ENCODE measurements at regions not wholly inside any gene's neighbourhood (a gene's known extent, or its start where the extent isn't known, plus 50 kb on each side); places are given as distances from the start of the nearest gene placed in this dataset.

GRCh38 chr16:48105976-48106375 lies 49.8 kb downstream of the ABCC12 start:
- peaks cover 2% of the 10 kb centered on the region for H3K27me3 ChIP-seq (ENCODE audit: control insufficient read depth, insufficient read depth, low read length)
- DNase-seq (ENCODE audit: low read depth, low spot score), result no peak
- ChIA-PET CTCF (no interaction called here), POLR2A (no interaction called here)
- H3K9me3 ChIP-seq (ENCODE audit: control insufficient read depth, insufficient read depth, low read length), result no peaks in the 10 kb centered on the region; the same call in 1 of the 2 replicates
- H3K27ac ChIP-seq (ENCODE audit: low read depth, low read length), result no peak overlapping the region
- H3K4me3 ChIP-seq (ENCODE audit: low read depth, low read length), result no peak overlapping the region
- TF ChIP-seq CTCF (IDR thresholded peaks at IDR 0.05; ENCODE audit: low read depth, low read length), result no peak

GRCh38 chr16:48105456-48105855 lies 50.3 kb downstream of the ABCC12 start:
- TF ChIP-seq CTCF (IDR thresholded peaks at IDR 0.05; ENCODE audit: low read depth, low read length), result no peak
- no peak for DNase-seq (ENCODE audit: low read depth, low spot score)
- POLR2A ChIA-PET, result no interaction called here

GRCh38 chr16:48103591-48103990 lies 52.2 kb downstream of the ABCC12 start:
- no peak overlapping the region for H3K27ac ChIP-seq (ENCODE audit: low read depth, low read length)
- peaks cover 2% of the 10 kb centered on the region for H3K27me3 ChIP-seq (ENCODE audit: control insufficient read depth, insufficient read depth, low read length)
- no peaks in the 10 kb centered on the region; the same call in 1 of the 2 replicates for H3K9me3 ChIP-seq (ENCODE audit: control insufficient read depth, insufficient read depth, low read length)
- no peak overlapping the region for H3K4me3 ChIP-seq (ENCODE audit: low read depth, low read length)
- no peak for DNase-seq (ENCODE audit: low read depth, low spot score)
- CTCF ChIA-PET, result interaction anchor here (1.2 kb wide), 1 partner anchor 9 kb away, joined by 4 read pairs; no protein-coding TSS in a partner anchor
- no peak for TF ChIP-seq CTCF (IDR thresholded peaks at IDR 0.05; ENCODE audit: low read depth, low read length)
- POLR2A ChIA-PET, result no interaction called here

More at GRCh38 chr16:48105456-48105855, 50.3 kb downstream of the ABCC12 start:
- H3K9me3 ChIP-seq (ENCODE audit: control insufficient read depth, insufficient read depth, low read length), result no peaks in the 10 kb centered on the region; the same call in 1 of the 2 replicates
- CTCF ChIA-PET, result no interaction called here
- peaks cover 2% of the 10 kb centered on the region for H3K27me3 ChIP-seq (ENCODE audit: control insufficient read depth, insufficient read depth, low read length)
- no peak overlapping the region for H3K4me3 ChIP-seq (ENCODE audit: low read depth, low read length)
- H3K27ac ChIP-seq (ENCODE audit: low read depth, low read length), result no peak overlapping the region

GRCh38 chr16:48102083-48103008 lies 53.4 kb downstream of the ABCC12 start:
- ChIA-PET CTCF (interaction anchor here (1.2 kb wide), 1 partner anchor 10 kb away, joined by 4 read pairs; no protein-coding TSS in a partner anchor), POLR2A (no interaction called here)
- Histone ChIP-seq H3K4me3 (ENCODE audit: low read depth, low read length) (no peak overlapping the region), H3K27ac (ENCODE audit: low read depth, low read length) (no peak overlapping the region), H3K27me3 (ENCODE audit: control insufficient read depth, insufficient read depth, low read length) (peaks cover 2% of the 10 kb centered on the region), H3K9me3 (ENCODE audit: control insufficient read depth, insufficient read depth, low read length) (no peaks in the 10 kb centered on the region; the same call in 1 of the 2 replicates)
- no peak for DNase-seq (ENCODE audit: low read depth, low spot score)
- TF ChIP-seq CTCF (IDR thresholded peaks at IDR 0.05; ENCODE audit: low read depth, low read length), result no peak

GRCh38 chr16:48101069-48101674 lies 54.6 kb downstream of the ABCC12 start:
- no peak for DNase-seq (ENCODE audit: low read depth, low spot score)
- ChIA-PET POLR2A (no interaction called here), CTCF (no interaction called here)
- peaks cover 2% of the 10 kb centered on the region for H3K27me3 ChIP-seq (ENCODE audit: control insufficient read depth, insufficient read depth, low read length)
- no peak for TF ChIP-seq CTCF (IDR thresholded peaks at IDR 0.05; ENCODE audit: low read depth, low read length)
- H3K27ac ChIP-seq (ENCODE audit: low read depth, low read length), result no peak overlapping the region
- H3K4me3 ChIP-seq (ENCODE audit: low read depth, low read length), result no peak overlapping the region
- H3K9me3 ChIP-seq (ENCODE audit: control insufficient read depth, insufficient read depth, low read length), result no peaks in the 10 kb centered on the region; the same call in 1 of the 2 replicates
